ENCODE measurements at regions not wholly inside any gene's neighbourhood (a gene's known extent, or its start where the extent isn't known, plus 50 kb on each side); places are given as distances from the start of the nearest gene placed in this dataset.

GRCh38 chr1:67952071-67952470 is 98.4 kb downstream of the DIRAS3 start:
- no peak for DNase-seq (ENCODE audit: low read depth)
- TF ChIP-seq CTCF (IDR thresholded peaks at IDR 0.05; ENCODE audit: insufficient read depth, low read depth, low read length, missing control alignments) = no peak
- no peak overlapping the region for H3K4me3 ChIP-seq (ENCODE audit: low read depth, low read length)

- no peak for TF ChIP-seq CTCF (IDR thresholded peaks at IDR 0.05; ENCODE audit: insufficient read depth, low read depth, low read length, missing control alignments)
- no peak overlapping the region for H3K4me3 ChIP-seq (ENCODE audit: low read depth, low read length)
- DNase-seq (ENCODE audit: low read depth) = no peak
Measured at GRCh38 chr1:67951014-67951413, 99.4 kb downstream of the DIRAS3 start.

DNA sequence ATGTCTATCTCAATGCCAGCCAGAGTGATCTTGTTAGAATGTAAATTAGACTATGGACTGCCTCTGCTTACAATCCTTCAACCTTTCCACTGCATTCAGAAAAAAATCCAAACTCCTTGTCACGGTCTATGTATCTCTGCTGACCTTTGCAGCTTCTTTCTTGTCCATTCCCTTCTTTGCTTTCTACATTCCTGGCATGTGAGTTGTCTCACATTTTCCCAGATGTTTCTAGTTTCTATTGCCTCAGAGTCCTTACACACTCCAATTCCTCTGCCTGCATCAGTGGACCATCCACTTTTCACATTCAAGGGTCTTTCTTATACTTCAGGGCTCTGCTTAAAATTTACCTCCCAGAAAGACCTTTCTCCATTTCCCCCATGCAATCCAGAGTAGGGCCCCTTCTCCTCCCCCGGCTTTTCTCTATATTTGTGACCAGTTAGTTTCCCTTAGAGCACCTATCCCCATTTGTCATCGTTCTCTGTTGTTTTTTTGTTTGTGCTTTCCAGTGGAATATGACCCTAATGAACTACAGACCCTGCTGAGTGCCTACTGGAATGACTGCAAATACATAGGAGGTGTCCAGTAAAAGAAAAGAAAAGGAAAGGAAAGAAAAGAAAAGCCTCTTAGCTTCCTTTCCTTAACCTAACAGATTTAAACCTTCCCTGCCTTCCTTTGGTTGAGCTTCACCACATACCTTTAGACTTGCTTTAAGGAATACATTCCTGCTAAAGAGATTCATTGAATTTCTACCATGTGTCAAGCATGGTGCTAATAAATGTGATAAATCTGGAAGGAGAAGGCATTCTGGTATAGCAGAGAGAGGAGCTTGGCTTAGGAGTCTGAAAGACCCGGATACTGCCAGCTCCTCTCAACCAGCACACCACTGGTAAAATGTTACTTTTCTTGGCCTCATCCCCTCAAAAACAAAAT is 102.0 kb downstream of the DIRAS3 start:
- no peak for DNase-seq (ENCODE audit: low read depth)
- no peak for TF ChIP-seq CTCF (IDR thresholded peaks at IDR 0.05; ENCODE audit: insufficient read depth, low read depth, low read length, missing control alignments)
- no peak overlapping the region for H3K4me3 ChIP-seq (ENCODE audit: low read depth, low read length)

GRCh38 chr1:67947114-67947513 is 103.3 kb downstream of the DIRAS3 start:
- DNase-seq (ENCODE audit: low read depth) = no peak
- no peak overlapping the region for H3K4me3 ChIP-seq (ENCODE audit: low read depth, low read length)

GRCh38 chr1:67945733-67946374 is 104.6 kb downstream of the DIRAS3 start:
- DNase-seq (ENCODE audit: low read depth) = no peak
- no peak overlapping the region for H3K4me3 ChIP-seq (ENCODE audit: low read depth, low read length)
- TF ChIP-seq CTCF (IDR thresholded peaks at IDR 0.05; ENCODE audit: insufficient read depth, low read depth, low read length, missing control alignments) = no peak

More at GRCh38 chr1:67947114-67947513, 103.3 kb downstream of the DIRAS3 start:
- no peak for TF ChIP-seq CTCF (IDR thresholded peaks at IDR 0.05; ENCODE audit: insufficient read depth, low read depth, low read length, missing control alignments)

DNA sequence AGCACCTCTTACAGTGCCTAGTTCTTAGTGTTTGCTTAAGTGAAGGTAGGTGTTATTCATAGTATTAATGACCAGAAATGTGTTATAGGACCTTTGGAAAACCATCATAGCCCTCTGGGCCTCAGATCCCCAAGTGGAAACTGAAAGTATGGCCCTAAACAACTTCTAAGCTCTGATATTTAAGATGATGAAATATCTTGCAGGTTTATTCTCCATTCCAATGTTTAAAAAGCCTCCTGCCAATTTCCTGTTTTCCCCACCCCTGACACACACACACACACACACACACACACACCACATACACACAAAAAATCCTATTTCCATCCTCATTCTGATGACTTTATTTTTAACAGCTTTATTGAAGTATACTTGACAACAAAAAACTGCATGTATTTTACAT is 108.2 kb downstream of the DIRAS3 start:
- no peak for TF ChIP-seq CTCF (IDR thresholded peaks at IDR 0.05; ENCODE audit: insufficient read depth, low read depth, low read length, missing control alignments)
- H3K4me3 ChIP-seq (ENCODE audit: low read depth, low read length) = no peak overlapping the region
- no peak for DNase-seq (ENCODE audit: low read depth)

All from GM12865 (cell line).